Activated T-cell treated with anti-CD3 and anti-CD28 coated beads for 24 hours (primary cell): ENCODE measurements at regions not wholly inside any gene's neighbourhood (a gene's known extent, or its start where the extent isn't known, plus 50 kb on each side); places are given as distances from the start of the nearest gene placed in this dataset.

Experiments used
- DNase-seq: peaks from one replicate; pipeline ENCODE4 v3.0.0-alpha.2; 2020; ENCODE audit warnings: low read depth

DNA sequence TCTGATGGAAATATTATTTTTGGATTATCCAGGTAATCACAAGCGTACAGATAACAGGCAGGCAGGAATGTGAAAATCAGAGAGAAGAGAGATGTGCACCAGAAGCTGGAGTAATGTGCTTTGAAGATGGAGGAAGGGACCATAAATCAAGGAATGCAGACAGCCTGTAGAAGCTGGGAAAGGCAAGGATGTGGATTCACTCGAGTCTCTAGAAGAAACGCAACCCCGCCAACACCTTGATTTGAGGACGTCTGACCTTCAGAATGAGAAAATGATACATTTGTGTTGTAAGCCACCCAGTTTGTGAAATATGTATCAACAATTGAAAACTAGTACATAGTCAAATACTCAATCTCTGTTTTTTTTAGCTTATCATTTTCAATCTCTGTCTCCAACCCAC is 207.6 kb upstream of the MPDZ start:
- no peak for DNase-seq

DNA sequence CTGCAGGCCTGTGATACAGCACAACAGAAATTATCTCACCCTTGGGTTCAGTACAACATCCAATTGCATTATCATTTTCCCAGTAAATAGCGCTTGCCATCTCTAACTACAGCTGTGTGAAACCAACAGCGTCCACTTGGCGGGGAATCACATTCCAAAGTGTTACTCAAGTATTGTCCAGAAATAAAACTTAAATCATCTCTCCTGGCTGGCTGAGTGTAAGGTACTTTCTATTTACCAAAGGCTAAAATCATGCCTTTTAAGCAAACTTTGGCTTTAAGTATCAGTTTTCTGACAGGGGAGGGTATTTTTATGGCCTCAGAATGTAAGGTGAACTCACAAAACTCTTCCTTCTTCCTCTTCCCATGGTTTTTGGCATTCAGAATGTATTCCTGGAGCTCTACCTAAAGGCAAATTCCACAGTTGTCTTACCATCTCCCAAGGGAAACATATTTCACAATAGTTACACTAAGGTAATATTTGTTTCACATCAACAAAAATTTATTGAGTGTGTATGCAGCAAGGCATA is 205.6 kb upstream of the MPDZ start:
- DNase-seq, result no peak

DNA sequence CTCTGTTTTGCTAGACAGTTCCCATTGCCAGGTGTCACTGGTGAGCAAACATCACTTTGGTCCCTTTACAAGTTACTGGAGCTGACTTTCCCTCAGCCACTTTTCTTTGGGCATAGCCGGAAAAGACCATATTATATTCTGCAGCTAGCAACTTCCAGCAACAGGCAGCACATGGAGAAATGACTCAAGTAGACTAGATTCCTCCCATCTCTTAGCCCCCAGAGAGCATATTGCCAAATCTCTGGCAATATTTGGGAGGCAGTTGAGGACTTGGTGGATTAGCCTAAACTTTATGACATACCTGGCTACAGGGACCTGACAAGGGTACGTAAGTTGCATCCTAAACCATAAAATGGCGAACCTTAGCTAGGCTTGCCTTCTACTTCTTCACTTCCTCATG is 204.7 kb upstream of the MPDZ start:
- DNase-seq, result no peak

DNA sequence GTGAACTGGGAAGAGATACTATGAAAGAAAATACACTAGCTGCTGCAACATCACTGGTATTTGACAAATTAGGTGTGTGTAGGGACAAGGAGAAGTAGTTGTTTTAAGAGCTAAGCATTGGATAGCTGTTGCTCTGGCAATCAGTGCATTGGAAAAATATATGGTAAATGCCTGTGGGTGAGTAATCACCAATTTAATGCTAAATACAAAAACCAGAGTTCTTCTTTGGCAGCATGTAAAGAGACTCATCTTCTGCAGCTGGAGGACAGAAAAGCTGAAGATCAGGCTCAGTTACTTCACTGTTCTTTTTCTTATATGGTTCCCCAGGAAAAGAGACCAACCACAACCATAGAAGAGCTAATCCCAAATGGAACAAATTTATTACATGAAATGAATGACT is 201.8 kb upstream of the MPDZ start:
- DNase-seq, result no peak

DNA sequence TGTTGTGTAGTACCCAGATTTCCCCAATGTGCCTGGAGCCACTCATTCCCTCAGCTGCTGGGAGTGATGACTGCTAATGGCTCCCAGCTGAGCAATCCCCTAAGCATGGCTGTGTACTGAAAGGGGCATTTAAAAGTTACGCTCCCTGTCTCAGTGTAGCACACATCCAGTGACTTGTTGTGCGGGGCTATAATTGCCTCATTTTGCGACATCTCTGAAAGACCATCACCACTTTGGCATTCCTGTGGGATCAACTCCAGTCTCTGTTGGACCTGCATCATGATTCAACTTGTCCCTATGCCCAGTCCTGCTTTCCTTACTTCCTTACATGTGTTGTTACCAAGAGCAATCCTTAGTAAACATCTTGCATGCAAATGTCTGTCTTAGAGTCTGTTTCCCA is 201.2 kb upstream of the MPDZ start:
- DNase-seq, result no peak

DNA sequence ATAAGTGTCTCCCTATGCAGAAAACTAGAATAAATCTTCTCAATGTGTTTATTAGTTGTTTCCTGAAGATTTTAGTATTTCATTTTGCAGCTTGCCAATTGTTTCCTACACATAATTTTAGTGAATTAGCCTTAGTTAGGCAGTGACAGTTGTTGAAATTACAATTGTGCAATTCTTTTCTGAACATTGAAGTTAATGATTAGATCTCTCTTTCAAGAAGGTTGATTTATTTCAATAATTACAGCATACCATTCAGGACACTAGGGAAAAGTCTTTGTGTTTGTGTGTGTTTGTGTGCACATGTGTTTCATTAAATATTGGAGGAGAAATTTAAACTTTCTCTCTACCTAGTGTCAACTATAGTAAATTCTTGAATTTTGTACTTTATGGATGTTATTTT is 199.6 kb upstream of the MPDZ start:
- DNase-seq, result no peak

DNA sequence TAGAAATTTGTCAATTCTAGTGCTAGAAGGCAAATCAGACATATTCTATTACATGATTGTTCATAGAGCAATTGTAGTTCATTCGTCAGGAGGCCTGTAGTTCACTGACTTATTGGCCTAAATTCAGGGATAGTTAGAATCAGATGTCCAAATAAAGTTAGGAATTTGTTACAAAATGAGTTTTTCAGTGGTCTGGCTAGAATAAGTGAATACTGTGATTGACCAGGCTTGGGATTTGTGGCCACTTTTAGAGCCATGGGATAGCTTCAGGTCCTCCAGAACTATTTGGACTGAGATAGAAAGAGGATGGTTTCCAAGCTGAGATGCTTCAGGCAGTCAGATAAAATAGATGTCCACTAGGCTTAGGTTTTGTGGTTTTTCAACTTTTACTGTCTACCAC is 199.1 kb upstream of the MPDZ start:
- no peak for DNase-seq

DNA sequence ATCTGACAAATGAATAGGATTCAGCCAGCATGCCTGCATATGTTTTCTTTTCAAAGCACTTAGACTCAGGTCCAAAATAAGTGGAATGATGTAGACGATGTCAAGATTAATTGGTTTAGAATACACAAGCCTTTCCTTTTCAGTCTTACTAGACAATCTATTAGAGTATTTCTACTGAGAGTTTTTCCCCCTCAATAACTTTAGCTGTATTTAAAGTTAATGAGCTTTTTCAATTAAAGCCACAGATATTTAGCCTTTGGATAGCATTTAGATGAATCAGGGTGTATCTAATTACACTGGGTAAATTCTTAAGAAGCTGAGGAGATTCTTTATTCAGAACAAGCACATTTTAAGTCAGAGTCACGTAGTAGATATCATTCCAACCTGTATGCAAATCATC is 198.7 kb upstream of the MPDZ start:
- DNase-seq, result no peak

DNA sequence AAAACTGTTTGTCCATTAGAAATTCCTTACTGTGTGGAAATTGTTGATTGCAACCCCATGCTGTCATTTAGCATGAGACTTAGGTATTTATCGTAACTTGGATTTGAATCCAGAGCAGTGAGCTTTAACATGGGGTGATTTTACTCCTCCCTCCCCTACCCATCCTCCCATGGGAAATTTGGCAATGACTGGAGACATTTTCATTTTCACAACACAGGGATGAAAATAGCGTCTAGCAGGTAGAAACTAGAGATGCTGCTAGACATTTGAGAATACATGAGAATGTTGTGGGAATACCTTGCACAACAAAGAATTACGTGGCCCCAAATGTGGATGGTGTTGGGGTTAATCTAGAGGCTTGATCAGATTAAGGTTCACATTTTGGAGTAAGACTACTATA is 191.3 kb upstream of the MPDZ start:
- DNase-seq, result no peak

DNA sequence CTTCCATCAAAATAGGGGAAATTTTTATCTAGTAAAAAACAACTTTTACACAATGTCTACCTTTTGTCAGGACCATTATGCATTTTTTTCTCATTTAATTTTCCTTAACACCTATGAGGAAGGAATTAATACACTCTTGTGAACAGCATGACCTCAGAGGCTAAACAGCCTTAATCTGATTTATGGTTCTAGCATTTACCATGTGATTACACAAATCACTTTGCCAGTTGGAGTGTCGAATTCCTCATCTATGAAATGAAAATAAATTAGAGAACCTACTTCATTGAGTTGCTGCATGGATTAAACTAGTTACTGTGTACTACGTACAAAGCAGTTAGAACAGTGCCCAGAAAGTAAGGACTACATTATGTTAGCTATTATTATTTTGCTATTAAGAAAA is 187.7 kb upstream of the MPDZ start:
- no peak for DNase-seq

DNA sequence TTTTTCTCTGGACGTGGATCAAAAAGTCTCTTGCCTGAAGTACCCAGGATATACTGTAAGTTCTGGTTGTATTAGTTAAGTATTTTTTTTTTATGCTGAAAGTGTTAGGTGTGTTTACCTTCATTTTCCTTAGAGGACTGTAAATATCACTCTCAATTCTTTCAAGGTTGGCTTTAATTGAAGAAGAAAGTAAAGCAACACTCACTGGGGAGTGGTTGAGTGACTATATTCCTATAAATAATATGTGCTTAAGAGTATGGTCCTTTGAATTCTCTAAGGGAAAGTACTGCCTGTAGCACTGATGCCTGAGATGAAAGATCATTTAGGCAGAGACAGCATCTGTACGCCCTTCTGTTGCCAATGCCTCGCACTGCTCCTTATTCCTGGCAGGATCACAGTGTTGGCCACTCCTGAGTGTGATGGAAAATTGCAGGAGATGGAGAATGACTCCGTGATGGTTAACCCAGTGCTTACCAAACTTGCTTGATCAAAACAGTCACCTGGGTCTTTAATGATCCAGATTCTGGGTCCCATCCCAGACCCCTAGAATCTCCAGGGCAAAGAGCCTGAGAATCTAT is 182.0 kb upstream of the MPDZ start:
- no peak for DNase-seq

DNA sequence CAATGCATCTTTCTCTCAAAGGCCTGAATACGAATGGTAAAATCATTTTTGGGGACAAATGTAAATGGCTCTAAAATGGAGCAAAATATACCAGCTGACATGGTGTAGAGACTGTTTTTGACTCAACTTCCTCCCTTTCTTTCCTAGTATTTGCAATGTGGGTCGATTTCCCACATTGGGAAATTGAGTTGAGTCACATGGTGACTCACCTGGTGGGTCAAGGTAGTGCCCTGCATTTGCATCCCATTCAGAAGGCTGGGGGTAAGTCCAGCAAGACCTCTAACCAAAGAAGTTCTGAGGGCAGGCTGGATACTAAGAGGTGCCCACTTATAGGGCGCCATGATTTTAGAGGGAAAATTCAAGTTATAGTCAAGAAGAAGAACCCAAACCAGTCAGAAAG is 179.6 kb upstream of the MPDZ start:
- DNase-seq, result no peak

DNA sequence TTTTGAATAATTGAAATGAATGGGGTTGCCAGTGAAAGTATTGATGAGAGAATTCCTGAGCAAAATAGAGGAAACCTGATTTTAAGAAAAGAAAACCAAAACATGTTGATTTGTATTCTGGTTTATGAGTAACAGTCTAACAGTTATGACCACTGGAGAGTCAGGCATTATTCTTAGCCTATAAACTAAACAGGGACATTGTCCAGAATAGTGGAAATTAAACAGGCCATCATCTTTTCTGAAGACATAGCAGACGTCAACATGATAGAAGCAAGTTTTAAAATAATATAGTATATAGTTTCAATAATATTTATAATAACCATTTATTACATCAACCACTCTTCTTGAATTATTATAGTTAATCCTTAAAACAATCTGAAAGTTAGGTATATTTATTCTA is 178.3 kb upstream of the MPDZ start:
- no peak for DNase-seq

DNA sequence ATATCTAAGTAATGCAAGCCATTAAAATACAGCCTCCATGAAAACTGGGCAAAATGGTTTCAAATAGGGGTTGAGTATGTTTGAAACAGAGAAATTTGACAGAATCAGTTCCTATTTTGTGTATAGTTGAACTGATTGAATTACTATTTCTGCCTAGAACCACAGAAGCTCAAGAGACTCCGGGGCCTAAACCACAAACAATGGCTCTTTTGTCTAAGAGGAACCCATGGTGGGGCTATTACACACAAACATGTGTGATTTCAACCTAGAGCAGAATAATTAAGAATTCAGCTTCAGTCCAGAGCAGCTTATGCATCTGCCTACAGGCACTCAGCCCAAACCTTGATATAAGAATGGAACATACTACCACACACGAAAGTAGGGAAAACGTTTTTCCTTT is 171.2 kb upstream of the MPDZ start:
- DNase-seq, result no peak

DNA sequence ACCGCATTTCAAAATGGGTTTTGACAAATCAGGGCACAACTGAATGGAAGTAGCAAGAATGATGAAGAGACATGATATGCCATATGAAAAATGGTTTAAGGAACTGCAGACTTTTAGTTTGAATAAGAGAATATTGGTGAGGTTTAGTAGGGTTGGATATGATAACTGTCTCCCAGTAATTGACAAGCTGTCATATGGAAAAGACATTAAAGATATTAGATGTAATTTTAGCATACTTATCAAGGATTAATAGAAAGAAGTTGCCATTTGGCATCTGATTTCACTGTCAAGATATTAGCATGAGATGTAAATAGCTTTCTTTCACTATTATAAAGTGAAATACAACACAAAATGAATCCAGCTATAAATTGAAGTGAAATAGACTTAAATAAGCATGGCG is 169.0 kb upstream of the MPDZ start:
- DNase-seq, result no peak

DNA sequence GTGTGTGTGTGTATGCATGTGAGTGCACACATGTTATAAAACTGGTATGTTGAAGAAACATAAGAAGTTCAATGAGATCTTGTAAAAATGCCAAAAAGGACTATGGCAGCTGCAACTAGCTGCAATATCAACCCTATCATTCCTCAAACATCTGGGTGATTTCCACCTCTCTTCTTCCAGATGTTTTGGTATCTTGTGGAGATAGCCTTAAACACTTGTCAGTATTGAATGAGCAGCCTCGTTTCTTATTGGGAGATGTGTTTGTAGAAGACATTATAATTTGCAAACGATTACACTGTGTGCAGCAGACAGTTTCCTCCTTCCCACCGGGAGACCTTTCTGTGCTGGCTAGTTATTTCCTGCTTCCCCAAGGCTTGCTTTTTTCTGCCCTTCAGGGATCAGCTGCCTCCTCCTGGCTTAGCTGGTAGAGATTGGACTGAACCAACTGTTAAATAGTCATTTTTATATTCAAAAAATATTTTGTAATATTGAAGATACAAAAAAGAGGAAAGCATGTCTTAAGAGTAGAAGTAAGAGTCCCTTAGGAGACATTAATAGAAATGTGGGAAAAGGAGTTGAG is 168.4 kb upstream of the MPDZ start:
- no peak for DNase-seq

DNA sequence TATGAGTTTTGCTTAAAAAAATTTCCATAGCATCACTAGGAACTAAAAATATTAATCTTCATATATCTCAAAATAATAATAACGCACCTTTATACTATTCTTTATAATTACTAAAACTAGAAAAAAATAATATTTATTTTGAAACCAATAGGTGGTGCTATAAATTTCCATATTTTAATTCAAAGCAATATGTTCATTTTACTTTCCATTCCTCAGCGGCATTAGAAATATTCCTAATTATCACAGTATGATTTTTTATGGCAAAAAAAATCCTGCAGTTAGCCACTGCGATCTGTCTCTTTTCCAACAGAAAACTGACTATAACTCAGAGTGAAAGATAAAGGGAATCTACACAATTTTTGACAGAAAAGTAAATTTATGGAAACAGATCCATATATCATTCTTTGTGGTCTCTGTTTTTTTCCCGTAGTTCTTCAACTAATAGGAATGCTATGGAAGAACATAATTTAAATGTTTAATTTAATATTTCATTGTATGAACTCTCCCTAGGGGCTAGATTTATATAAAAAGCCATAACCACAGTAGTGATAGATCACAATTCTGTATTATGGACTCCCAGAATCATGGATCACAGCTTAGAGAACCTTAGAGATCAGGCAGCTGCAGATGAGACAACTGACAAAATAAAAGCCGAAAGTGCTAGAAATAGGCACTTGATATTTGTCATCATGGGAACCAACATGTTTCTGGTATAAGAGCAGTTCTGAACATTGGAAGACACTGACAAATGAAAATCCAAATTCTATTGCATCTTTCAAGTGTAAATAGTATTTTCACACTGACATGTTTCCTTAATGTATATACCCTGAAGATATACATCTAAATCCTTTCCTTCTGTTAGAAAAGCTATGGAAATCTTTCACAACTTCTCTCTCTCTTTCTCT is 167.7 kb upstream of the MPDZ start:
- no peak for DNase-seq

DNA sequence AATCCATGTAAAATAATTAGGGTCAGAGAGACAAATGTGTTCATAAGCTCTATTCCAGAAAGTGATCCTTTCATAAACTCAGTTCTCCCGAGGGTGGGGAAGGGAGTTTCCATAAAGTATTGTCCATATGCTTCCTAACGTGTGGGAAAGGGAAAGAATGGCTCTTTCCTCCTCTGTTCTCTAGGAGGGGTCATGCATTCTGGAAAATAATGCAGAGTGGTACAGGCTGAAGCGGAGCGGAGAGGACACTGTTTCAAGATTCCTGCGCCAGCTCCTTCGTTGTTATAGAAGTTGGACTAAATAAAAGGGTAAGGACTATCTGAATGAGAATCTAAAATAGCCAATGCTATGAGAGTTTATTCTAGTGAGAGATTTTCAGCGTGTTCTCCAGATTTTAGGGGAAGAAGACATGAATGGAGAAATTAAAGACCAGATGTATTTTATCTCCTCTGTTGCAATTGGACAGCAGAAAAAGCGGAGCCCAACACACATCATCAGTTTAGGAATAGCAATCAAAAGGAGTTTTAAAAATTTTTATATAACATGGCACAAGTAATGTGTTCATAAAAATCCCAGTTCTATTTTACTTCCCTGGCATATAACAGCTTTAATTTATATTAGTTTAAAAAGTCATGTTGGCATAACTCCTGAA is 166.9 kb upstream of the MPDZ start:
- DNase-seq, result no peak

DNA sequence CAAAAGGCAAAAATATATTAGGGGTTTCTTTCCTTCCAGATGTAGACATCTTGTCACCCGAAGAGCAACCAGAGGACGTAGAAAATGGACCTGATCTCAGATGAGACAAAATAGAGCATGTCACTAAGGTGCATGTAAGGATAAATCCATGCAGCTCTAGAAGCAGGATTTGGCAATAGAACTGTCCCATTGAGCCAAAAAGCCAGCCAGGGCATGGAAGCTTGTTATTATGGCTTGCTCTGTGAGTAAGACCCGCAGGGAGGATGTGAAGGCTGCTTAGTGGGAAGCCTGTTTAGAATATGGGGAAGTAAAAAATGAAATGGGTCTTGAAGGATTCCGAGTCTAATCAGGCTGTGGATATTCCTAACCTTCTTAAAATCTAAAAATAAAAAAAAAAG is 165.6 kb upstream of the MPDZ start:
- DNase-seq, result no peak

DNA sequence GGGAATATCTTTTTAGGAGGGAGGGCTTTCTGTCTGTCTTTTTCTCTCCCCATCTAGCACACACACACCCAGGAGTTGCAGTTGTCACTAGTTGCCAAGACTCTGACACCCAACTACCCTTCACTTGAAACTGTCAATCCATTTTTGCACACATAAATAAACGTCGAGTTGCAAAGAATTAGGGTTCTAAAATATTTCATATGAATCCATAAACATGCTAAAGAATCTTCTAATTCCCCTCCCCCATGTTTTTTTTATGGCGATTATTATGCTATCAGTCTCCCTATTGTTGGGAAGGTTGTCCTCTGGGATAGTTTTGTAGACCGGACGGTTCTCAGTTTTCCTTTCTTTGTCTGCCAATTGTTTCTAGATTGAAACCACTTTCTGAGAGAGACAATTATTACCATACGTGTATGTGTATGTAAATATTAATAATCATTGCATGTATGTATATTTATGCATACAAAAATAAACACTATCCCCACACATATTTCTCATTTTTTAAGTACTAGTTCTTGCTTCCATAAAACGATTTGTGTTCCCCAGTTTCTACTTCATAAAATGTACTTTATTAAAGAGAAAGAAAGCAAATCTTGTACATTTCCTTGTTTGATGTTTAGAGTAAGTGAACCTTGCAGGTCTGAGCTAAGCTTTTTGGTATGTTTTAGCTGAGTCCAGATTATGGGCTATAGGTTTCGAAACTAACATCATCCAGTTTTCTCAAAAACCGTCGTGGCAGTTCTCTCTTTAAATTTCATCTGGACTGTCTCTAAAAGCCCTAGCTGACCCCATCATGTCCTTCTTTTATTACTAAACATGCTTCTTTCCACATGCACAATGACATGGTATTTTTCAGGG is 165.0 kb upstream of the MPDZ start:
- no peak for DNase-seq

DNA sequence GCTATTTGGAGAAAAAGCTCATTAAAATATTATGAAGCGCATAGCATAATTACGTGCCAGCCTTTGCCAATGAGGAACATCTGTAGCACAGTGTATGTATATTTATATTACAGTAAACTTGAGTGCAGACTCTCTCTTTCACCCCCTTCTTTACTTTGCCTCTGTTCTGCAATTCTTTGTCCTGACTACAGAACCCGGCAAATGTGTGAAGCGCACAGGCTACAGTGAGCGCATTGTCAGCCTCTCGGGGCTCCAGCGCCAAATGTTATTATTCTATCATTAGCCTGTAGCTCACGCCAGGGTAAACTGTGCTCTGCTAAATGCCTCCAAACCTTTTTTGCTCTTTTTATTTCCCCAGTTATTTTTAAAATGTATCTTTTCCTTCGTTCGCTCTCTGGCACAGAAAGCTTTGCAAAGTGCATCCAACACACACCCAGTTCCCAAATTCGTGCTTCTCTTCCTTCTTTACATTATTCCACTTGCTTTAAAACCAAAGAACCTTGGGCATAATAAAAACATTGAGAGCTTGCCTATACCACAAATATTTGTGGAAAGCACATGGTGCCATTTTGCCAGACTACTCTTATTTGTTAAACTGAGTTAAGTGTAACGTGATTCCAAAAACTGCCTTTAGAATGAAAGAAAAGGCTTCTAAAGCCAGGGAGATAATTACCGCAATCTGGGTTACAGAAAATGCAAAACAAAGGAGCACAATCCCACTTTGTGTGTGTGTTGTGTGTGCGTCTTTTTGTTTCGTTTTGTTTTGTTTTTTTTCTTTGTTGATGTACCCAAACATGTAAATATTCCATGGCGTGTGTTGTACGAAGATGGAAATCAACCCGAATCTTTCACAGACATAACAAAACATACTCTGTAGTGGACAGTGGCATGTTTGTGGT is 164.1 kb upstream of the MPDZ start:
- no peak for DNase-seq
